NB4 (cell line): ENCODE measurements at regions not wholly inside any gene's neighbourhood (a gene's known extent, or its start where the extent isn't known, plus 50 kb on each side); places are given as distances from the start of the nearest gene placed in this dataset.

Source experiments
- DNase-seq: peaks from one replicate; pipeline ENCODE4 v3.0.0; 2010; ENCODE audit warnings: low read depth
- H3K4me3 ChIP-seq: one replicate; pipeline ENCODE4 v1.5.1; 2011; ENCODE audit warnings: mild to moderate bottlenecking, low read depth, low read length, moderate library complexity
- MAX ChIP-seq: IDR thresholded peaks from 2 replicates; pipeline ENCODE4 v1.6.1; 2011; ENCODE audit warnings: low read depth, low read length
- MYC ChIP-seq: IDR thresholded peaks from 2 replicates; pipeline ENCODE4 v1.6.1; 2011; ENCODE audit warnings: low read depth, low read length
- POLR2A ChIP-seq: IDR thresholded peaks from 2 replicates; pipeline ENCODE4 v1.6.1; 2011; ENCODE audit warnings: mild to moderate bottlenecking; ENCODE audit not compliant: insufficient read length; ENCODE audit errors: extremely low read depth
- TF ChIP-seq, protein P1 (sequence below): IDR thresholded peaks from one replicate; pipeline ENCODE4 v1.5.1; 2012; ENCODE audit warnings: low read depth, low read length

DNA sequence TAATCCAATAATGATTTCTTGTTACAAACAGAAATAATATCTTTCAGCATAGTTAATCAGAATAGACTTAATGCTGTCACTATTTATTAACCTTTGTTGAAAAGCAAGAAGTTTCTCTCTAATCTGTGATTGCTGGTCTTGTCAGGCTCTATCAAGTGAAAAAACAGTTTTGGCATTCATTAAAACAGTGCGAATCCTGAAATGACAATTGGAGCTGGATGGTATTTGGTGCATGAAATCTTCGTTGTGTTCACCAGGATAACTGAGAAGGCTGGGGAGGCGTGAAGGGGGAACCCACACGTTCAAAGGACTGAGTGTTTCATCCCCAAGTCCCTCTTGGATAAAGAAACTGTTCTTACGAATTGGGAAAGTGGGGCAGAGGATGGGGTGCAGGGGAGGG, 190.2 kb upstream of the MYL2 start:
- TF ChIP-seq, protein P1, sequence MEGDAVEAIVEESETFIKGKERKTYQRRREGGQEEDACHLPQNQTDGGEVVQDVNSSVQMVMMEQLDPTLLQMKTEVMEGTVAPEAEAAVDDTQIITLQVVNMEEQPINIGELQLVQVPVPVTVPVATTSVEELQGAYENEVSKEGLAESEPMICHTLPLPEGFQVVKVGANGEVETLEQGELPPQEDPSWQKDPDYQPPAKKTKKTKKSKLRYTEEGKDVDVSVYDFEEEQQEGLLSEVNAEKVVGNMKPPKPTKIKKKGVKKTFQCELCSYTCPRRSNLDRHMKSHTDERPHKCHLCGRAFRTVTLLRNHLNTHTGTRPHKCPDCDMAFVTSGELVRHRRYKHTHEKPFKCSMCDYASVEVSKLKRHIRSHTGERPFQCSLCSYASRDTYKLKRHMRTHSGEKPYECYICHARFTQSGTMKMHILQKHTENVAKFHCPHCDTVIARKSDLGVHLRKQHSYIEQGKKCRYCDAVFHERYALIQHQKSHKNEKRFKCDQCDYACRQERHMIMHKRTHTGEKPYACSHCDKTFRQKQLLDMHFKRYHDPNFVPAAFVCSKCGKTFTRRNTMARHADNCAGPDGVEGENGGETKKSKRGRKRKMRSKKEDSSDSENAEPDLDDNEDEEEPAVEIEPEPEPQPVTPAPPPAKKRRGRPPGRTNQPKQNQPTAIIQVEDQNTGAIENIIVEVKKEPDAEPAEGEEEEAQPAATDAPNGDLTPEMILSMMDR, result no peak
- TF ChIP-seq MAX (no peak), MYC (no peak), POLR2A (no peak)
- no peak for DNase-seq
- no peak overlapping the region for H3K4me3 ChIP-seq

DNA sequence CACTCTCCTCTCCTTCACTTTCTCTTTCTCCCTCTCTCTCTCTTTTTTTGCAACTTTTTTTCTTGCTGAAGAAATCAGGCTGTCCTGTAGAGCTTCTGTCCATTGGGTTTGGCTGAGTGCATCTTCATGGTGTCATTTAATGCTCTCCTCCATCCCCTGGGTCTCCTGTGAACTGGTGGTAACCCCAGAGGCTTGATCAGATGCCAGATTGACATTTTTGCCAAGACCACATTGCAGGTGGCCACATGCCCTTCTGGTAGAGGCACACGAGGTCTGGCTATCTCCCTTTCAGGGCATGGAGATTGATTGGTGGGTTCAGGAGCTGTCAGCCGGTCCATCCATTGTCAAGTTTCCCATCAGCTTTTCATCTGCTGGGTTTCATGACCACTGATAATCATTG, 188.3 kb upstream of the MYL2 start:
- TF ChIP-seq, protein P1, result no peak
- TF ChIP-seq POLR2A, result no peak
- no peak for TF ChIP-seq MAX
- no peak for TF ChIP-seq MYC
- H3K4me3 ChIP-seq, result no peak overlapping the region
- no peak for DNase-seq

- DNase-seq, result no peak
- H3K4me3 ChIP-seq, result no peak overlapping the region
- TF ChIP-seq POLR2A, result no peak
- no peak for TF ChIP-seq MYC
These were observed 187.2 kb upstream of the MYL2 start for GRCh38 chr12:111107392-111108178.

GRCh38 chr12:111105294-111105693, 184.9 kb upstream of the MYL2 start:
- no peak for DNase-seq
- TF ChIP-seq MYC (no peak), MAX (no peak), POLR2A (no peak)
- TF ChIP-seq, protein P1, result no peak
- H3K4me3 ChIP-seq, result no peak overlapping the region

- no peak overlapping the region for H3K4me3 ChIP-seq
- no peak for DNase-seq
- TF ChIP-seq, protein P1, result no peak
- no peak for TF ChIP-seq MAX
- no peak for TF ChIP-seq MYC
- TF ChIP-seq POLR2A, result no peak
These were observed 183.2 kb upstream of the MYL2 start for GRCh38 chr12:111103583-111103982.

- DNase-seq, result no peak
- H3K4me3 ChIP-seq, result no peak overlapping the region
- no peak for TF ChIP-seq POLR2A
- TF ChIP-seq, protein P1, result no peak
These were observed 181.8 kb upstream of the MYL2 start for GRCh38 chr12:111102102-111102739.
